Neutrophil (primary cell): ENCODE measurements at regions not wholly inside any gene's neighbourhood (a gene's known extent, or its start where the extent isn't known, plus 50 kb on each side); places are given as distances from the start of the nearest gene placed in this dataset.

Experiments used
- H3K27ac ChIP-seq: fragments of 200-600 bp; sonication (generic); 2 replicates; pipeline ENCODE4 v1.5.1; 2016; ENCODE audit warnings: mild to moderate bottlenecking, moderate library complexity
- H3K27me3 ChIP-seq: fragments of 200-600 bp; sonication (generic); 2 replicates; pipeline ENCODE4 v1.6.0; 2016; ENCODE audit warnings: mild to moderate bottlenecking
- H3K36me3 ChIP-seq: fragments of 200-600 bp; sonication (generic); 2 replicates; pipeline ENCODE4 v1.5.1; 2017
- H3K4me1 ChIP-seq, 2 experiments: fragments of 200-600 bp in 1 of 2; sonication (generic) in 1 of 2; 1 replicate in 1 of 2; 2 replicates in 1 of 2; pipeline versions ENCODE4 v1.5.1 to v1.6.1; 2013 to 2016; ENCODE audit warnings: low read depth in 1 of 2, low read length in 1 of 2, mild to moderate bottlenecking in 1 of 2, moderate library complexity in 1 of 2; ENCODE audit not compliant: control insufficient read depth in 1 of 2, insufficient read depth in 1 of 2
- H3K4me3 ChIP-seq, 2 experiments: fragments of 200-600 bp in 1 of 2; sonication (generic) in 1 of 2; 1 replicate in 1 of 2; 2 replicates in 1 of 2; pipeline ENCODE4 v1.5.1; 2013 to 2016; ENCODE audit warnings: low read depth in 1 of 2, low read length in 1 of 2, mild to moderate bottlenecking in 1 of 2, moderate library complexity in 1 of 2
- H3K9me3 ChIP-seq: fragments of 200-600 bp; sonication (generic); 2 replicates; pipeline ENCODE4 v1.5.1; 2016
- CTCF ChIP-seq: fragments of 200-600 bp; sonication (generic); IDR thresholded peaks from 2 replicates; pipeline ENCODE4 v1.5.1; 2016; ENCODE audit warnings: antibody characterized with exemption

GRCh38 chr5:158485047-158485446 is 614.7 kb downstream of the EBF1 start:
- no peaks in the 10 kb centered on the region for H3K9me3 ChIP-seq
- no peak for TF ChIP-seq CTCF
- no peaks in the 10 kb centered on the region for H3K4me1 ChIP-seq
- no peaks in the 10 kb centered on the region for H3K36me3 ChIP-seq
- no peaks in the 10 kb centered on the region for H3K27me3 ChIP-seq
- H3K4me3 ChIP-seq: no peak overlapping the region
- no peak overlapping the region for H3K27ac ChIP-seq

GRCh38 chr5:158484150-158484549 is 615.6 kb downstream of the EBF1 start:
- no peaks in the 10 kb centered on the region for H3K4me1 ChIP-seq
- H3K27ac ChIP-seq: no peak overlapping the region

GRCh38 chr5:158483281-158483860 is 616.3 kb downstream of the EBF1 start:
- Histone ChIP-seq H3K27me3 (no peaks in the 10 kb centered on the region), H3K4me1 (no peaks in the 10 kb centered on the region)
- no peak for TF ChIP-seq CTCF

More at GRCh38 chr5:158484150-158484549, 615.6 kb downstream of the EBF1 start:
- no peak for TF ChIP-seq CTCF
- Histone ChIP-seq H3K9me3 (no peaks in the 10 kb centered on the region), H3K36me3 (no peaks in the 10 kb centered on the region), H3K4me3 (no peak overlapping the region), H3K27me3 (no peaks in the 10 kb centered on the region)

GRCh38 chr5:158482125-158482524 is 617.6 kb downstream of the EBF1 start:
- H3K4me3 ChIP-seq: no peak overlapping the region
- H3K36me3 ChIP-seq: no peaks in the 10 kb centered on the region
- no peaks in the 10 kb centered on the region for H3K4me1 ChIP-seq
- H3K27me3 ChIP-seq: no peaks in the 10 kb centered on the region
- no peaks in the 10 kb centered on the region for H3K9me3 ChIP-seq
- no peak overlapping the region for H3K27ac ChIP-seq
- TF ChIP-seq CTCF: no peak

More at GRCh38 chr5:158483281-158483860, 616.3 kb downstream of the EBF1 start:
- H3K36me3 ChIP-seq: no peaks in the 10 kb centered on the region
- H3K4me3 ChIP-seq: no peak overlapping the region
- H3K27ac ChIP-seq: no peak overlapping the region
- H3K9me3 ChIP-seq: no peaks in the 10 kb centered on the region

DNA sequence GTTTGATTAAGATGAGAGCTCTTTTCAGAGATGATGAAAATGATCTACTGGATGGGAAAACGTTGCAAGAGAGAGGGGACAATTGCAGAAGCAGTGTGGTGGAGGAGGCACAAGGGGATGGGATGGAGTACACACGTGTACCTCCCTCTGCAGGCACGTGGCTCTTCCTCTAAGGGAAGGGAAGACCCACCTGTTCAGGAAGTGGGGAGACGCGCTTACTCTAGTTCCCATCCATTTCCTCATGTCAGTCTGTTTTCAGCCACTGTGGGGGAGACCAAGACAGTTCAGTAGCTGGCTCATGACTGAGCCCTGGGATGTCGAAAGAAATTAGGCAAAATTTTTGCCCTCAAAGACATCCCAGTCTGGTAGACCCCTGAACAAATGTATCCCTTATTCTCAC is 619.2 kb upstream of the CLINT1 start:
- no peaks in the 10 kb centered on the region for H3K9me3 ChIP-seq
- H3K27me3 ChIP-seq: no peaks in the 10 kb centered on the region
- H3K4me3 ChIP-seq: no peak overlapping the region
- H3K36me3 ChIP-seq: no peaks in the 10 kb centered on the region
- no peak for TF ChIP-seq CTCF
- no peaks in the 10 kb centered on the region for H3K4me1 ChIP-seq
- no peak overlapping the region for H3K27ac ChIP-seq
